Tibial artery (tissue), 4 donors: ENCODE measurements at regions not wholly inside any gene's neighbourhood (a gene's known extent, or its start where the extent isn't known, plus 50 kb on each side); places are given as distances from the start of the nearest gene placed in this dataset.

Experiments
- DNase-seq, 2 donors: peaks; one replicate each; pipeline ENCODE4 v3.0.0-alpha.2; 2019
- H3K27ac ChIP-seq, 2 donors: fragments of 200-600 bp; sonication (generic) in 1 of 2; 1 replicate in 1 of 2; 2 replicates in 1 of 2; pipeline ENCODE4 v1.5.1; 2018 to 2019; ENCODE audit warnings: mild to moderate bottlenecking in 1 of 2
- H3K27me3 ChIP-seq, 2 donors: fragments of 200-600 bp; sonication (generic) in 1 of 2; one replicate each; pipeline versions ENCODE4 v1.5.1 to v1.6.0; 2016 to 2019
- H3K36me3 ChIP-seq, 3 donors: fragments of 200-600 bp; sonication (generic) in 2 of 3; one replicate each; pipeline ENCODE4 v1.5.1; 2016 to 2019; ENCODE audit warnings: mild to moderate bottlenecking in 2 of 3
- H3K4me1 ChIP-seq, 4 donors: fragments of 200-600 bp; sonication (generic) in 2 of 4; 1 replicate in 3 of 4; 2 replicates in 1 of 4; pipeline ENCODE4 v1.5.1; 2016 to 2019
- H3K4me3 ChIP-seq, 2 donors: fragments of 200-600 bp; sonication (generic) in 1 of 2; 1 replicate in 1 of 2; 2 replicates in 1 of 2; pipeline ENCODE4 v1.5.1; 2018 to 2019; ENCODE audit warnings: mild to moderate bottlenecking in 2 of 2
- H3K9me3 ChIP-seq, 3 donors: fragments of 200-600 bp; sonication (generic) in 1 of 3; one replicate each; pipeline ENCODE4 v1.5.1; 2016 to 2019
- CTCF ChIP-seq, 2 experiments: fragments of 200-600 bp in 1 of 2; fragments of 450-650 bp in 1 of 2; IDR thresholded peaks; one replicate each; pipeline ENCODE4 v1.5.1; 2017 to 2019; ENCODE audit warnings: antibody characterized with exemption in 2 of 2, mild to moderate bottlenecking in 1 of 2, moderate library complexity in 1 of 2
- intact Hi-C: fragments of 100-400 bp; cut with DNase I; formaldehyde crosslinking; loops from one replicate; pipeline ENCODE4 v1.15.0; 2023; ENCODE audit warnings: low total_unique reads

GRCh38 chr14:82079553-82079952 is 545.9 kb upstream of the SEL1L start:
- no peak for DNase-seq
- intact Hi-C loops: no loop called here
- Histone ChIP-seq H3K27ac (no peak overlapping the region), H3K36me3 (no peaks in the 10 kb centered on the region), H3K9me3 (no peaks in the 10 kb centered on the region), H3K27me3 (no peaks in the 10 kb centered on the region), H3K4me1 (no peaks in the 10 kb centered on the region), H3K4me3 (no peak overlapping the region)
- no peak for TF ChIP-seq CTCF (IDR thresholded peaks at IDR 0.05)

- intact Hi-C loops: no loop called here
- Histone ChIP-seq H3K36me3 (no peaks in the 10 kb centered on the region), H3K9me3 (no peaks in the 10 kb centered on the region), H3K27ac (no peak overlapping the region), H3K4me1 (no peaks in the 10 kb centered on the region), H3K4me3 (no peak overlapping the region), H3K27me3 (no peaks in the 10 kb centered on the region)
- no peak for TF ChIP-seq CTCF (IDR thresholded peaks at IDR 0.05)
- DNase-seq: no peak
Observed at GRCh38 chr14:82080370-82080769, 546.7 kb upstream of the SEL1L start.

GRCh38 chr14:82084813-82085212 is 551.2 kb upstream of the SEL1L start:
- Histone ChIP-seq H3K4me3 (no peak overlapping the region), H3K27ac (no peak overlapping the region), H3K4me1 (no peaks in the 10 kb centered on the region), H3K27me3 (no peaks in the 10 kb centered on the region), H3K36me3 (no peaks in the 10 kb centered on the region), H3K9me3 (no peaks in the 10 kb centered on the region)
- DNase-seq: no peak
- no peak for TF ChIP-seq CTCF (IDR thresholded peaks at IDR 0.05)
- intact Hi-C loops: no loop called here

GRCh38 chr14:82091097-82091496 is 557.4 kb upstream of the SEL1L start:
- no peak for TF ChIP-seq CTCF (IDR thresholded peaks at IDR 0.05)
- no peaks in the 10 kb centered on the region for H3K4me1 ChIP-seq
- no peak overlapping the region for H3K4me3 ChIP-seq
- no peak for DNase-seq
- intact Hi-C loops: no loop called here
- H3K27ac ChIP-seq: no peak overlapping the region
- peaks cover 0 to 3% of the 10 kb centered on the region in 2 donors for H3K27me3 ChIP-seq
- H3K9me3 ChIP-seq: no peaks in the 10 kb centered on the region
- H3K36me3 ChIP-seq: no peaks in the 10 kb centered on the region

- Histone ChIP-seq H3K4me1 (no peaks in the 10 kb centered on the region), H3K9me3 (no peaks in the 10 kb centered on the region), H3K27me3 (peaks cover 0 to 3% of the 10 kb centered on the region in 2 donors), H3K4me3 (no peak overlapping the region), H3K27ac (no peak overlapping the region), H3K36me3 (no peaks in the 10 kb centered on the region)
- no peak for TF ChIP-seq CTCF (IDR thresholded peaks at IDR 0.05)
- no peak for DNase-seq
- intact Hi-C loops: no loop called here
Observed at GRCh38 chr14:82094829-82095345, 561.2 kb upstream of the SEL1L start.

- H3K4me1 ChIP-seq: no peaks in the 10 kb centered on the region
- no peak overlapping the region for H3K27ac ChIP-seq
- H3K36me3 ChIP-seq: no peaks in the 10 kb centered on the region
- TF ChIP-seq CTCF (IDR thresholded peaks at IDR 0.05): no peak
- DNase-seq: no peak
- no peaks in the 10 kb centered on the region for H3K9me3 ChIP-seq
- intact Hi-C loops: no loop called here
- H3K4me3 ChIP-seq: no peak overlapping the region
- no peaks in the 10 kb centered on the region for H3K27me3 ChIP-seq
Observed at GRCh38 chr14:82104013-82104412, 570.4 kb upstream of the SEL1L start.
